Cardiac fibroblast (primary cell): ENCODE measurements at regions not wholly inside any gene's neighbourhood (a gene's known extent, or its start where the extent isn't known, plus 50 kb on each side); places are given as distances from the start of the nearest gene placed in this dataset.

Source experiments
- DNase-seq, 2 donors: peaks; one replicate each; pipeline versions ENCODE4 v3.0.0 to v3.0.0-alpha.2; 2010; ENCODE audit warnings: low read depth in 2 of 2
- H3K4me3 ChIP-seq, 2 donors: replicated peaks in 1 of 2; 1 replicate in 1 of 2; 2 replicates in 1 of 2; pipeline ENCODE4 v1.5.1; 2011; ENCODE audit warnings: low read depth in 2 of 2, low read length in 2 of 2, mild to moderate bottlenecking in 2 of 2, moderate library complexity in 1 of 2
- CTCF ChIP-seq: IDR thresholded peaks from one replicate; pipeline ENCODE4 v1.5.1; 2011; ENCODE audit warnings: low read depth, mild to moderate bottlenecking, low read length, inconsistent platforms

- DNase-seq, result no peak
- H3K4me3 ChIP-seq, result no peak overlapping the region
- TF ChIP-seq CTCF, result no peak
These were observed 95.4 kb downstream of the NKX6-1 start for GRCh38 chr4:84403656-84404055.

GRCh38 chr4:84401701-84402306, 97.3 kb downstream of the NKX6-1 start:
- DNase-seq, result no peak
- H3K4me3 ChIP-seq, result no peak overlapping the region
- TF ChIP-seq CTCF, result no peak

- DNase-seq, result no peak
- no peak for TF ChIP-seq CTCF
- no peak overlapping the region for H3K4me3 ChIP-seq
These were observed 104.7 kb downstream of the NKX6-1 start for GRCh38 chr4:84394386-84394785.

GRCh38 chr4:84392951-84393590, 106.0 kb downstream of the NKX6-1 start:
- DNase-seq, result no peak
- TF ChIP-seq CTCF, result no peak
- no peak overlapping the region for H3K4me3 ChIP-seq

GRCh38 chr4:84389406-84389805, 109.7 kb downstream of the NKX6-1 start:
- no peak for TF ChIP-seq CTCF
- DNase-seq, result no peak
- no peak overlapping the region for H3K4me3 ChIP-seq

- no peak for TF ChIP-seq CTCF
- DNase-seq, result no peak
- no peak overlapping the region for H3K4me3 ChIP-seq
These were observed 113.9 kb downstream of the NKX6-1 start for GRCh38 chr4:84385203-84385602.

- no peak overlapping the region for H3K4me3 ChIP-seq
- no peak for TF ChIP-seq CTCF
- DNase-seq, result no peak
These were observed 114.3 kb downstream of the NKX6-1 start for GRCh38 chr4:84384801-84385200.
